K562 (cell line): ENCODE measurements at regions not wholly inside any gene's neighbourhood (a gene's known extent, or its start where the extent isn't known, plus 50 kb on each side); places are given as distances from the start of the nearest gene placed in this dataset.

Source experiments
- ATAC-seq: fragments of 200-7000 bp; cut with Tn5 transposase; 3 replicates; pipeline ENCODE4 v1.9.1; 2020; ENCODE audit warnings: moderate library complexity
- BruUV-seq: library from RNA; stranded (reverse); fragments of 400-500 nt; replicated peaks from 2 replicates; lab custom pipeline; 2021; lab: Mats Ljungman, UMichigan
- CTCF ChIA-PET: fragments of 300-600 bp; formaldehyde crosslinking; extraction: SDS; loops from one replicate; lab custom pipeline; 2021; ENCODE audit warnings: low intra/inter-chr PET ratio; lab: Yijun Ruan, JAX
- POLR2A ChIA-PET: fragments of 300-600, 350-650 bp; sonication (Branson Sonifier 250); formaldehyde crosslinking; extraction: SDS; loops from one replicate; lab custom pipeline; 2021; ENCODE audit warnings: antibody characterized with exemption, inconsistent platforms; lab: Yijun Ruan, JAX
- DNase-seq, 4 experiments: peaks; one replicate each; pipeline versions ENCODE4 v3.0.0 to v3.0.0-alpha.2; 2011 to 2018; ENCODE audit warnings: low spot score in 3 of 4, mixed read lengths in 3 of 4; ENCODE audit errors: extremely low read depth in 1 of 4
- FAIRE-seq: peaks from 2 replicates; lab custom pipeline; 2011; peaks lifted over from hg19 to GRCh38; lab: Jason Lieb, UNC
- H2AFZ ChIP-seq: 2 replicates; pipeline ENCODE4 v1.6.0; 2011; ENCODE audit warnings: low read depth, low read length, control low read depth, inconsistent platforms
- H3K27ac ChIP-seq: fragments of 200-600 bp; 3 replicates; pipeline ENCODE4 v1.8.0; 2011; ENCODE audit warnings: low read depth, mild to moderate bottlenecking, control low read depth, inconsistent platforms, low read length, moderate library complexity, mixed read lengths; ENCODE audit errors: extremely low read depth
- H3K27me3 ChIP-seq, 2 experiments: fragments of 300-600 bp in 1 of 2; 2 replicates in 1 of 2; 3 replicates in 1 of 2; pipeline versions ENCODE4 v1.6.0 to v1.8.0; 2011; ENCODE audit warnings: inconsistent platforms in 2 of 2, low read length in 2 of 2, mild to moderate bottlenecking in 1 of 2, mixed read lengths in 1 of 2, moderate library complexity in 1 of 2; ENCODE audit not compliant: control insufficient read depth in 2 of 2, insufficient read depth in 2 of 2
- H3K36me3 ChIP-seq: fragments of 300-600 bp; 3 replicates; pipeline ENCODE4 v1.8.0; 2011; ENCODE audit warnings: mild to moderate bottlenecking, low read length, inconsistent platforms; ENCODE audit not compliant: control insufficient read depth, insufficient read depth
- H3K4me1 ChIP-seq, 2 experiments: fragments of 200-600 bp in 1 of 2; replicated peaks in 1 of 2; 2 replicates in 1 of 2; 3 replicates in 1 of 2; pipeline versions ENCODE4 v1.5.1 to v1.8.0; 2011; ENCODE audit warnings: inconsistent platforms in 2 of 2, low read length in 2 of 2, mild to moderate bottlenecking in 1 of 2, mixed read lengths in 1 of 2, moderate library complexity in 1 of 2; ENCODE audit not compliant: control insufficient read depth in 2 of 2, insufficient read depth in 2 of 2
- H3K4me2 ChIP-seq: 2 replicates; pipeline ENCODE4 v1.6.1; 2011; ENCODE audit warnings: low read length, control low read depth, inconsistent platforms, mixed read lengths; ENCODE audit not compliant: insufficient read depth
- H3K4me3 ChIP-seq: fragments of 200-600 bp; sonication (generic), shearing (Covaris generic); 2 replicates; pipeline ENCODE4 v1.5.1; 2016; ENCODE audit warnings: control low read depth, inconsistent platforms
- H3K79me2 ChIP-seq: fragments of 200-600 bp; 3 replicates; pipeline ENCODE4 v1.8.0; 2011; ENCODE audit warnings: low read length, inconsistent platforms; ENCODE audit not compliant: control insufficient read depth, insufficient read depth
- H3K9ac ChIP-seq, 2 experiments: 2 replicates each; pipeline versions ENCODE4 v1.6.0 to v1.6.1; 2011; ENCODE audit warnings: low read depth in 2 of 2, low read length in 2 of 2, control low read depth in 1 of 2, inconsistent platforms in 1 of 2, mild to moderate bottlenecking in 1 of 2, mixed read lengths in 1 of 2; ENCODE audit not compliant: insufficient read depth in 1 of 2
- H3K9me1 ChIP-seq: one replicate; pipeline ENCODE4 v1.6.0; 2011; ENCODE audit warnings: inconsistent platforms, mild to moderate bottlenecking, low read length, moderate library complexity; ENCODE audit not compliant: control insufficient read depth, insufficient read depth
- H3K9me3 ChIP-seq: replicated peaks from 2 replicates; pipeline ENCODE4 v1.5.1; 2011; ENCODE audit warnings: low read depth, low read length, inconsistent platforms; ENCODE audit not compliant: control insufficient read depth, insufficient read depth
- H4K20me1 ChIP-seq: replicated peaks from 2 replicates; pipeline ENCODE4 v1.6.1; 2011; ENCODE audit warnings: low read length, inconsistent platforms, mixed read lengths; ENCODE audit not compliant: control insufficient read depth, insufficient read depth
- COPS2 ChIP-seq: fragments of 450-650 bp; conservative IDR thresholded peaks from 2 replicates; pipeline ENCODE4 v1.6.1; 2016; ENCODE audit warnings: mild to moderate bottlenecking, moderate library complexity
- ELF1 ChIP-seq: fragments of 200-800 bp; sonication (Bioruptor generic); IDR thresholded peaks from 2 replicates; pipeline ENCODE4 v1.6.1; 2016; ENCODE audit warnings: missing genetic modification characterization, missing compliant biosample characterization
- MAFG ChIP-seq: fragments of 450-650 bp; conservative IDR thresholded peaks from 2 replicates; pipeline ENCODE4 v1.6.1; 2016; ENCODE audit warnings: missing genetic modification characterization, missing compliant biosample characterization
- MAFK ChIP-seq: IDR thresholded peaks from 2 replicates; pipeline ENCODE4 v1.6.1; 2011; ENCODE audit warnings: low read length, improper control_type of control experiment
- SRSF7 ChIP-seq: fragments of 200-400 bp; formaldehyde crosslinking; optimal IDR thresholded peaks from 2 replicates; pipeline ENCODE3; 2017; ENCODE audit warnings: mild to moderate bottlenecking, low read depth, low read length
- ZKSCAN3 ChIP-seq: fragments of 250-450 bp; sonication (Bioruptor Pico); IDR thresholded peaks from 2 replicates; pipeline ENCODE4 v1.4.0; 2020
- ZNF316 ChIP-seq: fragments of 450-650 bp; IDR thresholded peaks from 2 replicates; pipeline ENCODE4 v1.6.1; 2016
- WGBS: fragments of 100-300 bp; shearing (Covaris generic); methylation state at CpG from one replicate; pipeline ENCODE4 v1.1.6; 2016; ENCODE audit warnings: low coverage, mixed read lengths; ENCODE audit not compliant: insufficient coverage; ENCODE audit errors: missing lambda C conversion rate; 5-methylcytosine and 5-hydroxymethylcytosine counted together
- in situ Hi-C: fragments of 300-500 bp; cut with MboI; formaldehyde crosslinking; loops from 4 replicates; pipeline ENCODE4 v1.15.0; 2018; ENCODE audit warnings: inconsistent platforms, mixed read lengths
- intact Hi-C: fragments of 100-400 bp; cut with micrococcal nuclease; formaldehyde crosslinking; loops from 2 replicates; pipeline ENCODE4 v1.14.2; 2022

GRCh38 chr12:126353604-126354003 is 1288.4 kb downstream of the AACS start:
- intact Hi-C loops (no loop called here), in situ Hi-C loops (no loop called here)
- Histone ChIP-seq H3K36me3 (no peaks in the 10 kb centered on the region), H3K27me3 (no peaks in the 10 kb centered on the region), H3K9ac (no peak overlapping the region), H3K27ac (no peak overlapping the region), H2AFZ (no peak overlapping the region), H3K79me2 (no peaks in the 10 kb centered on the region), H4K20me1 (no peaks in the 10 kb centered on the region), H3K4me2 (no peak overlapping the region), H3K4me3 (no peak overlapping the region), H3K9me1 (no peaks in the 10 kb centered on the region), H3K9me3 (0 out of 2 replicates have a peak, but pooled peaks cover 3% of the 10 kb centered on the region), H3K4me1 (no peaks in the 10 kb centered on the region)
- no TSS peak for BruUV-seq
- FAIRE-seq (no peak), ATAC-seq (no peak), DNase-seq (no peak)
- 0% methylated on average over 1 of the region's 1 CpG for WGBS
- no peak for TF ChIP-seq COPS2
- ChIA-PET POLR2A (no interaction called here), CTCF (no interaction called here)

- Histone ChIP-seq H3K4me1 (no peaks in the 10 kb centered on the region), H3K36me3 (no peaks in the 10 kb centered on the region), H4K20me1 (no peaks in the 10 kb centered on the region), H2AFZ (no peak overlapping the region), H3K9me3 (0 out of 2 replicates have a peak, but pooled peaks cover 3% of the 10 kb centered on the region), H3K79me2 (no peaks in the 10 kb centered on the region), H3K9ac (no peak overlapping the region), H3K4me2 (no peak overlapping the region), H3K27ac (no peak overlapping the region), H3K27me3 (no peaks in the 10 kb centered on the region), H3K9me1 (no peaks in the 10 kb centered on the region), H3K4me3 (no peak overlapping the region)
- TF ChIP-seq MAFG (peak; percentile 33; the same call in 1 of the 2 replicates), SRSF7 (no peak), MAFK (peak; percentile 9; the same call in 1 of the 2 replicates), ZNF316 (peak; percentile 42; the same call in 1 of the 2 replicates), ZKSCAN3 (CRISPR knock-in tag) (no peak), ELF1 (tag) (no peak)
- intact Hi-C loops, result no loop called here
- 0% methylated on average over 4 of the region's 4 CpGs for WGBS
- DNase-seq, result no peak
- no TSS peak for BruUV-seq
- in situ Hi-C loops, result no loop called here
- no peak for ATAC-seq
- POLR2A ChIA-PET, result no interaction called here
- CTCF ChIA-PET, result no interaction called here
- no peak for FAIRE-seq
Measured at GRCh38 chr12:126354633-126355032, 1289.4 kb downstream of the AACS start.
